Liver (tissue), 8 donors: ENCODE measurements at regions not wholly inside any gene's neighbourhood (a gene's known extent, or its start where the extent isn't known, plus 50 kb on each side); places are given as distances from the start of the nearest gene placed in this dataset.

ENCODE experiments used
- DNase-seq: peaks from one replicate; pipeline ENCODE4 v3.0.0-alpha.2; 2017; ENCODE audit warnings: low spot score
- H3K27ac ChIP-seq, 2 donors: one replicate each; pipeline ENCODE4 v1.7.0; 2013; ENCODE audit warnings: inconsistent platforms in 2 of 2, low read length in 2 of 2, control low read depth in 1 of 2, low read depth in 1 of 2, mild to moderate bottlenecking in 1 of 2
- H3K27me3 ChIP-seq, 4 donors: one replicate each; pipeline versions ENCODE4 v1.6.1 to v1.7.0; 2013; ENCODE audit warnings: low read length in 3 of 4, inconsistent platforms in 1 of 4, mild to moderate bottlenecking in 1 of 4, moderate library complexity in 1 of 4; ENCODE audit not compliant: control insufficient read depth in 4 of 4, insufficient read depth in 4 of 4
- H3K36me3 ChIP-seq, 4 donors: one replicate each; pipeline versions ENCODE4 v1.6.1 to v1.7.0; 2013; ENCODE audit warnings: low read length in 3 of 4, mild to moderate bottlenecking in 3 of 4, low read depth in 1 of 4, moderate library complexity in 1 of 4; ENCODE audit not compliant: control insufficient read depth in 4 of 4, insufficient read depth in 3 of 4
- H3K4me1 ChIP-seq, 4 donors: one replicate each; pipeline versions ENCODE4 v1.6.1 to v1.7.0; 2013; ENCODE audit warnings: low read length in 3 of 4, mild to moderate bottlenecking in 3 of 4, moderate library complexity in 1 of 4; ENCODE audit not compliant: control insufficient read depth in 4 of 4, insufficient read depth in 4 of 4
- H3K4me3 ChIP-seq, 3 donors: one replicate each; pipeline versions ENCODE4 v1.6.1 to v1.7.0; 2013; ENCODE audit warnings: low read length in 3 of 3, control low read depth in 1 of 3, low read depth in 1 of 3, mild to moderate bottlenecking in 1 of 3
- H3K9ac ChIP-seq, 2 donors: one replicate each; pipeline ENCODE4 v1.7.0; 2013; ENCODE audit warnings: low read length in 2 of 2, mild to moderate bottlenecking in 2 of 2, moderate library complexity in 2 of 2, control low read depth in 1 of 2, low read depth in 1 of 2
- H3K9me3 ChIP-seq, 4 donors: one replicate each; pipeline versions ENCODE4 v1.6.1 to v1.7.0; 2013; ENCODE audit warnings: low read length in 3 of 4; ENCODE audit not compliant: control insufficient read depth in 4 of 4
- ATF3 ChIP-seq: IDR thresholded peaks from 2 replicates; pipeline ENCODE4 v1.6.1; 2016; ENCODE audit warnings: antibody characterized with exemption
- CTCF ChIP-seq: fragments of 150-350 bp; IDR thresholded peaks from 2 replicates; pipeline ENCODE4 v1.5.1; 2017; ENCODE audit warnings: improper control_type of control experiment, low read depth, low read length; ENCODE audit not compliant: missing input control
- EGR1 ChIP-seq, 2 donors: IDR thresholded peaks; 2 replicates each; pipeline ENCODE4 v1.6.1; 2016 to 2018; ENCODE audit warnings: antibody characterized with exemption in 2 of 2, low read depth in 2 of 2
- FOXA1 ChIP-seq: IDR thresholded peaks from 2 replicates; pipeline ENCODE4 v1.6.1; 2016; ENCODE audit warnings: antibody characterized with exemption
- FOXA2 ChIP-seq: IDR thresholded peaks from 2 replicates; pipeline ENCODE4 v1.6.1; 2016; ENCODE audit warnings: antibody characterized with exemption
- HNF4A ChIP-seq, 2 donors: conservative IDR thresholded peaks; 2 replicates each; pipeline ENCODE4 v1.6.1; 2016; ENCODE audit warnings: antibody characterized with exemption in 2 of 2, mild to moderate bottlenecking in 2 of 2
- HNF4G ChIP-seq: IDR thresholded peaks from 2 replicates; pipeline ENCODE4 v1.6.1; 2016; ENCODE audit warnings: antibody characterized with exemption
- RAD21 ChIP-seq, 2 donors: IDR thresholded peaks; 2 replicates each; pipeline ENCODE4 v1.6.1; 2016; ENCODE audit warnings: antibody characterized with exemption in 2 of 2, mild to moderate bottlenecking in 2 of 2
- RXRA ChIP-seq, 2 donors: IDR thresholded peaks; 2 replicates each; pipeline ENCODE4 v1.6.1; 2017 to 2018; ENCODE audit warnings: antibody characterized with exemption in 2 of 2, mild to moderate bottlenecking in 1 of 2
- SP1 ChIP-seq: IDR thresholded peaks from 2 replicates; pipeline ENCODE4 v1.6.1; 2018; ENCODE audit warnings: antibody characterized with exemption, mild to moderate bottlenecking
- YY1 ChIP-seq: IDR thresholded peaks from 2 replicates; pipeline ENCODE4 v1.6.1; 2016; ENCODE audit warnings: antibody characterized with exemption, mild to moderate bottlenecking
- WGBS: extraction: QIAGEN DNeasy Blood & Tissue Kit; methylation state at CpG from one replicate; pipeline ENCODE4 v1.1.7; 2013; 5-methylcytosine and 5-hydroxymethylcytosine counted together
- TF ChIP-seq, protein P1 (sequence below): IDR thresholded peaks from 2 replicates; pipeline ENCODE4 v1.6.1; 2016; ENCODE audit warnings: antibody characterized with exemption
- donor health status: healthy.
- donor health status: healthy.
- donor health status: healthy.
- donor health status: healthy.
- donor health status: healthy.

GRCh38 chr6:55633471-55633870 lies 54.5 kb upstream of the HMGCLL1 start:
- TF ChIP-seq, protein P1, sequence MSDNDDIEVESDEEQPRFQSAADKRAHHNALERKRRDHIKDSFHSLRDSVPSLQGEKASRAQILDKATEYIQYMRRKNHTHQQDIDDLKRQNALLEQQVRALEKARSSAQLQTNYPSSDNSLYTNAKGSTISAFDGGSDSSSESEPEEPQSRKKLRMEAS = no peak
- TF ChIP-seq FOXA2 = no peak
- TF ChIP-seq RXRA (IDR thresholded peaks at IDR 0.05) = no peak
- no peak for TF ChIP-seq SP1
- no peak for TF ChIP-seq FOXA1
- 62% methylated on average over 3 of the region's 3 CpGs for WGBS
- H3K9ac ChIP-seq = no peak overlapping the region
- H3K36me3 ChIP-seq = no peaks in the 10 kb centered on the region
- no peaks in the 10 kb centered on the region for H3K4me1 ChIP-seq
- no peaks in the 10 kb centered on the region for H3K9me3 ChIP-seq
- DNase-seq = no peak
- no peak overlapping the region for H3K4me3 ChIP-seq
- no peak overlapping the region for H3K27ac ChIP-seq
- peaks cover 0 to 3% (median 0%) of the 10 kb centered on the region in 4 donors for H3K27me3 ChIP-seq

GRCh38 chr6:55632953-55633352 lies 54.0 kb upstream of the HMGCLL1 start:
- no peak overlapping the region for H3K9ac ChIP-seq
- DNase-seq = no peak
- H3K9me3 ChIP-seq = no peaks in the 10 kb centered on the region
- H3K36me3 ChIP-seq = no peaks in the 10 kb centered on the region
- TF ChIP-seq RAD21 (IDR thresholded peaks at IDR 0.05) = no peak
- TF ChIP-seq ATF3 = no peak
- no peak for TF ChIP-seq EGR1 (IDR thresholded peaks at IDR 0.05; ENCODE audit: low read depth in 2 of 2)
- no peak for TF ChIP-seq HNF4A (conservative IDR thresholded peaks at IDR 0.05)
- no peak for TF ChIP-seq HNF4G
- TF ChIP-seq CTCF = no peak
- TF ChIP-seq SP1 = no peak
- TF ChIP-seq YY1 = no peak
- H3K27me3 ChIP-seq = peaks cover 0 to 3% (median 0%) of the 10 kb centered on the region in 4 donors
- no peaks in the 10 kb centered on the region for H3K4me1 ChIP-seq
- 70% methylated on average over 1 of the region's 1 CpG for WGBS
- H3K27ac ChIP-seq = no peak overlapping the region
- H3K4me3 ChIP-seq = no peak overlapping the region
